Neural cell (in vitro differentiated cells): ENCODE measurements at regions not wholly inside any gene's neighbourhood (a gene's known extent, or its start where the extent isn't known, plus 50 kb on each side); places are given as distances from the start of the nearest gene placed in this dataset.

Experiments
- H2AFZ ChIP-seq: fragments of 200-600, 300-800 bp; sonication (generic), shearing (Covaris generic); 2 replicates; pipeline ENCODE4 v1.6.0; 2014; ENCODE audit warnings: low read depth, mild to moderate bottlenecking, antibody characterized with exemption, low read length, moderate library complexity
- H3F3A ChIP-seq: fragments of 200-600 bp; shearing (Covaris generic); 2 replicates; pipeline ENCODE4 v1.6.1; 2016; ENCODE audit warnings: mild to moderate bottlenecking, moderate library complexity, mixed read lengths, antibody characterized with exemption, low read length; ENCODE audit not compliant: insufficient read depth, poor library complexity, severe bottlenecking
- H3K27ac ChIP-seq: fragments of 200-600, 300-800 bp; sonication (generic), shearing (Covaris generic); 2 replicates; pipeline ENCODE4 v1.5.1; 2014; ENCODE audit warnings: mild to moderate bottlenecking, low read length, moderate library complexity
- H3K27me3 ChIP-seq: fragments of 300-800, 200-600 bp; sonication (generic), shearing (Covaris generic); 2 replicates; pipeline ENCODE4 v1.6.0; 2014; ENCODE audit warnings: mild to moderate bottlenecking, low read depth, low read length, moderate library complexity; ENCODE audit not compliant: insufficient read depth
- H3K36me3 ChIP-seq: fragments of 300-800, 200-600 bp; sonication (generic), shearing (Covaris generic); 2 replicates; pipeline ENCODE4 v1.5.1; 2014; ENCODE audit warnings: mild to moderate bottlenecking, antibody characterized with exemption, low read length, moderate library complexity; ENCODE audit not compliant: insufficient read depth
- H3K4me2 ChIP-seq: fragments of 300-800, 200-600 bp; sonication (generic), shearing (Covaris generic); 2 replicates; pipeline ENCODE4 v1.6.0; 2014; ENCODE audit warnings: mild to moderate bottlenecking, low read length
- H3K4me3 ChIP-seq: fragments of 300-800, 200-600 bp; sonication (generic), shearing (Covaris generic); 2 replicates; pipeline ENCODE4 v1.5.1; 2014; ENCODE audit warnings: mild to moderate bottlenecking, low read length, moderate library complexity
- H3K79me2 ChIP-seq: fragments of 200-600 bp; shearing (Covaris generic); replicated peaks from 2 replicates; pipeline ENCODE4 v1.6.0; 2014; ENCODE audit warnings: mild to moderate bottlenecking, low read length, moderate library complexity; ENCODE audit not compliant: insufficient read depth
- H3K9ac ChIP-seq: fragments of 300-800, 200-600 bp; sonication (generic), shearing (Covaris generic); 2 replicates; pipeline ENCODE4 v1.6.1; 2016; ENCODE audit warnings: mild to moderate bottlenecking, low read length, mixed read lengths
- H3K9me2 ChIP-seq: fragments of 200-600 bp; shearing (Covaris generic); 2 replicates; pipeline ENCODE4 v1.6.1; 2016; ENCODE audit warnings: mild to moderate bottlenecking, low read length, mixed read lengths; ENCODE audit not compliant: insufficient read depth
- H3K9me3 ChIP-seq: fragments of 200-600, 300-800 bp; sonication (generic), shearing (Covaris generic); 2 replicates; pipeline ENCODE4 v1.6.1; 2016; ENCODE audit warnings: mild to moderate bottlenecking, mixed run types, low read length, moderate library complexity, mixed read lengths
- H4K20me1 ChIP-seq: fragments of 200-600 bp; shearing (Covaris generic); 2 replicates; pipeline ENCODE4 v1.6.1; 2016; ENCODE audit warnings: mild to moderate bottlenecking, mixed run types; ENCODE audit not compliant: insufficient read depth
- CTCF ChIP-seq: fragments of 450-650 bp; IDR thresholded peaks from 2 replicates; pipeline ENCODE4 v1.5.1; 2014; ENCODE audit warnings: antibody characterized with exemption, mild to moderate bottlenecking, moderate library complexity; ENCODE audit not compliant: poor library complexity, severe bottlenecking
- EZH2 ChIP-seq: fragments of 200-600, 300-800 bp; shearing (Covaris generic), sonication (generic); IDR thresholded peaks from 2 replicates; pipeline ENCODE4 v1.6.1; 2014; ENCODE audit warnings: antibody characterized with exemption, low read length, borderline replicate concordance, mild to moderate bottlenecking; ENCODE audit not compliant: insufficient read depth, poor library complexity, severe bottlenecking
- MXI1 ChIP-seq: fragments of 450-650 bp; conservative IDR thresholded peaks from 2 replicates; pipeline ENCODE4 v1.6.1; 2014; ENCODE audit warnings: antibody characterized with exemption, mild to moderate bottlenecking; ENCODE audit not compliant: poor library complexity, severe bottlenecking
- POLR2AphosphoS5 ChIP-seq: IDR thresholded peaks from 2 replicates; pipeline ENCODE4 v1.6.1; 2012
- RAD21 ChIP-seq: fragments of 450-650 bp; conservative IDR thresholded peaks from 2 replicates; pipeline ENCODE4 v1.6.1; 2014; ENCODE audit warnings: antibody characterized with exemption, mild to moderate bottlenecking, moderate library complexity
- SMC3 ChIP-seq: fragments of 450-650 bp; conservative IDR thresholded peaks from 2 replicates; pipeline ENCODE4 v1.6.1; 2014; ENCODE audit warnings: antibody characterized with exemption, mild to moderate bottlenecking, moderate library complexity; ENCODE audit not compliant: poor library complexity
- TAF1 ChIP-seq: IDR thresholded peaks from 2 replicates; pipeline ENCODE4 v1.6.1; 2012; ENCODE audit warnings: low read depth
- TF ChIP-seq, protein P1 (sequence below): IDR thresholded peaks from 2 replicates; pipeline ENCODE4 v1.6.1; 2012; ENCODE audit warnings: borderline replicate concordance

DNA sequence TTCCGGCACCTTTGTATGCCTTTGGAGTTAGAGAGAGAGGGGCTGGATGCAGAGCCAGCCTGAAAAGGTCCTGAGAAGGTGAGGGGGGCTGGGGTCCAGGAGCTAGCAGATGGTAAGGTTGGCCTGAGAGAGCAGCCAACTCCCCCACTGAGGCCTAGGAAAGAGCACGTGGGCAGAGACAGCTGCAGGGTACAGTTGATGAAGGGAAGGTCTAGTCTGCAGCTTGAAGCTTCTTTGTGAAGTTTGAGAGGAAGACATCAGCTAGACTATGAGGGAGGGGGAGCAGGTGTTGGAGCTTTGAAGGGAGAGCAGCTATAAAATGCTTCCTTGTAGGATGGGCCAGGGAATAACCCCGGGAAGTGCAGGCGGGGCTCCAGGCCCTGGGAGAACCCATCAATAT lies 289.3 kb upstream of the AMIGO2 start (continued):
- TF ChIP-seq, protein P1, sequence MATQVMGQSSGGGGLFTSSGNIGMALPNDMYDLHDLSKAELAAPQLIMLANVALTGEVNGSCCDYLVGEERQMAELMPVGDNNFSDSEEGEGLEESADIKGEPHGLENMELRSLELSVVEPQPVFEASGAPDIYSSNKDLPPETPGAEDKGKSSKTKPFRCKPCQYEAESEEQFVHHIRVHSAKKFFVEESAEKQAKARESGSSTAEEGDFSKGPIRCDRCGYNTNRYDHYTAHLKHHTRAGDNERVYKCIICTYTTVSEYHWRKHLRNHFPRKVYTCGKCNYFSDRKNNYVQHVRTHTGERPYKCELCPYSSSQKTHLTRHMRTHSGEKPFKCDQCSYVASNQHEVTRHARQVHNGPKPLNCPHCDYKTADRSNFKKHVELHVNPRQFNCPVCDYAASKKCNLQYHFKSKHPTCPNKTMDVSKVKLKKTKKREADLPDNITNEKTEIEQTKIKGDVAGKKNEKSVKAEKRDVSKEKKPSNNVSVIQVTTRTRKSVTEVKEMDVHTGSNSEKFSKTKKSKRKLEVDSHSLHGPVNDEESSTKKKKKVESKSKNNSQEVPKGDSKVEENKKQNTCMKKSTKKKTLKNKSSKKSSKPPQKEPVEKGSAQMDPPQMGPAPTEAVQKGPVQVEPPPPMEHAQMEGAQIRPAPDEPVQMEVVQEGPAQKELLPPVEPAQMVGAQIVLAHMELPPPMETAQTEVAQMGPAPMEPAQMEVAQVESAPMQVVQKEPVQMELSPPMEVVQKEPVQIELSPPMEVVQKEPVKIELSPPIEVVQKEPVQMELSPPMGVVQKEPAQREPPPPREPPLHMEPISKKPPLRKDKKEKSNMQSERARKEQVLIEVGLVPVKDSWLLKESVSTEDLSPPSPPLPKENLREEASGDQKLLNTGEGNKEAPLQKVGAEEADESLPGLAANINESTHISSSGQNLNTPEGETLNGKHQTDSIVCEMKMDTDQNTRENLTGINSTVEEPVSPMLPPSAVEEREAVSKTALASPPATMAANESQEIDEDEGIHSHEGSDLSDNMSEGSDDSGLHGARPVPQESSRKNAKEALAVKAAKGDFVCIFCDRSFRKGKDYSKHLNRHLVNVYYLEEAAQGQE: no peak

DNA sequence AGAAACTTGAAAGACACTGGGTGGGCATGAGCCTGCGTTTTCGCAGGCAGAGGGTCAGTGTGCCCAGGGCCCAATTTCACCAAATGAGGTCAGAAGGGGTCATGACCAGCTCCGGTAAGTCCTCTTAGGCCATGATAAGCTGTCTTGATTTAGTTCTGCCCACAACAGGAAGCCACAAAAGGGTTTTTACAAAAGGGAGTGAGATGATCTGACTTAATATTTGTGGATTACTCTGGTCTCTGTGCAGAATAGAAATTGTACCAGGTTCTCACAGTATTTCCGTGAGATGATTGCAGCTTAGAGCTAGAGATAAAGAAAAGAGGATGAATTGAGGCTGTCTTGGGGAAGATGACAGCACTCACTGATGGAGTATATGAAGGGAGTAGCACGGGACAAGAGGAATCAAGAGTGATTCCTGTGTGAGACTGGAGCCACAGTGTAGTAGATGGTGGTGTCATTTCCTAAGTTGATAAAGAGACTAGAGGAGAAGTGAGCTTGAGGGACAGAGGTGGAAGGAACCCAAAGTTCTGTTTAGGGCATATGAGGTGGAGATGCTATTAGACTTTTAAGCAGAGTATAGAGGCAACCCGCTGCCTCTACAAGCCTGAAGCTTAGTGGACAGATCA lies 288.3 kb upstream of the AMIGO2 start:
- H3K4me3 ChIP-seq: no peak overlapping the region
- no peaks in the 10 kb centered on the region for H4K20me1 ChIP-seq
- H3K27ac ChIP-seq: no peak overlapping the region
- no peak overlapping the region for H2AFZ ChIP-seq
- H3K27me3 ChIP-seq: no peaks in the 10 kb centered on the region
- H3F3A ChIP-seq: no peaks in the 10 kb centered on the region
- H3K9me2 ChIP-seq: no peaks in the 10 kb centered on the region
- no peak overlapping the region for H3K9ac ChIP-seq
- no peaks in the 10 kb centered on the region for H3K36me3 ChIP-seq
- H3K9me3 ChIP-seq: no peaks in the 10 kb centered on the region
- no peak for TF ChIP-seq EZH2
- TF ChIP-seq CTCF: no peak
- TF ChIP-seq MXI1: no peak
- no peak for TF ChIP-seq RAD21
- no peak for TF ChIP-seq POLR2AphosphoS5
- no peaks in the 10 kb centered on the region for H3K79me2 ChIP-seq
- H3K4me2 ChIP-seq: no peak overlapping the region

GRCh38 chr12:47366579-47366978 lies 286.8 kb upstream of the AMIGO2 start:
- Histone ChIP-seq H3K79me2 (no peaks in the 10 kb centered on the region), H3K9me2 (no peaks in the 10 kb centered on the region), H3K27ac (no peak overlapping the region), H3K4me3 (no peak overlapping the region), H3F3A (no peaks in the 10 kb centered on the region), H3K9ac (no peak overlapping the region), H4K20me1 (no peaks in the 10 kb centered on the region), H3K27me3 (no peaks in the 10 kb centered on the region), H3K4me2 (no peak overlapping the region), H3K9me3 (no peaks in the 10 kb centered on the region), H3K36me3 (no peaks in the 10 kb centered on the region), H2AFZ (no peak overlapping the region)
- no peak for TF ChIP-seq TAF1
- TF ChIP-seq MXI1: no peak
- TF ChIP-seq SMC3: no peak
